ENCODE measurements at regions not wholly inside any gene's neighbourhood (a gene's known extent, or its start where the extent isn't known, plus 50 kb on each side); places are given as distances from the start of the nearest gene placed in this dataset.
"Not testable (repeated sequence)": the region's sequence is repeated elsewhere in the genome, so short reads cannot be mapped to it uniquely, and the experiment has no call there.

- not testable (repeated sequence) for H3K4me3 ChIP-seq (ENCODE audit: low read length); H3K36me3 ChIP-seq (ENCODE audit: control insufficient read depth, insufficient read depth, low read length); H3K4me1 ChIP-seq (ENCODE audit: control insufficient read depth, insufficient read depth, low read length); H3K27me3 ChIP-seq (ENCODE audit: control insufficient read depth, insufficient read depth, low read length); H3K9ac ChIP-seq (ENCODE audit: low read length); H3K27ac ChIP-seq (ENCODE audit: low read depth, low read length)
Measured at GRCh38 chr9:115844433-115844832, 309.2 kb upstream of the PAPPA start.

DNA sequence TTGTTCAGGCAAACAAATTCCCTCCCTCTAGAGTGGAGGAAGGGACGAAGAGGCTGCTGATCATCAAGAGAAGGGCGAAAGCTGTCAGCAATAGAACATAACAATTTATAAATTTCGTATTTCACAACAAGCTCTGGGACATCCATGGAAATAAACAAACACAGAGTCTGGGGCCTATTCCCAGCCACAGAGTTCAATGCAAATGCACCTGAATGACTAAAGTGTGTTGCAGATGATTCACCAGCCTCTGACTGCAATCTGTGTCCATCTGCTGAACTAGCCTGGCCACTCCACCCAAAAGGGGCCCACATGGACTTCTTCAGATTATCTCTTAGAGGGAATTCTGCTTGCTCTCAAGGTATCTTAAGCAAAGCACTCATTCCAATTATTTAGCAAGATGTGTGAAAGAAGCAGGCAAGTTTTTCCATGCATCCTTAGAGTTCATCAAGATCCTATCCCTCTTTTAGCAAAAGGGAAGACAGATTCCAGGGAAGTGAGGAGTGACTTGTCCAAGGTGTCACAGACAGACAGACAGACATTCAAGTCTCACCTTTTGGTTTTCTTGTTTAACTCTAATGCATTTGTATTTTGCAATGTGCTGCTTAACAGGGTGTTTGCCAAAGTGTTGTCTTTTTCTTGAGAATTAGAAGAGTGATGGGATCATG is 307.8 kb upstream of the PAPPA start:
- H3K9ac ChIP-seq (ENCODE audit: low read length) = no peak overlapping the region
- H3K27ac ChIP-seq (ENCODE audit: low read depth, low read length) = no peak overlapping the region
- no peaks in the 10 kb centered on the region for H3K36me3 ChIP-seq (ENCODE audit: control insufficient read depth, insufficient read depth, low read length)
- no peaks in the 10 kb centered on the region for H3K27me3 ChIP-seq (ENCODE audit: control insufficient read depth, insufficient read depth, low read length)
- no peak overlapping the region for H3K4me3 ChIP-seq (ENCODE audit: low read length)
- no peaks in the 10 kb centered on the region for H3K4me1 ChIP-seq (ENCODE audit: control insufficient read depth, insufficient read depth, low read length)

DNA sequence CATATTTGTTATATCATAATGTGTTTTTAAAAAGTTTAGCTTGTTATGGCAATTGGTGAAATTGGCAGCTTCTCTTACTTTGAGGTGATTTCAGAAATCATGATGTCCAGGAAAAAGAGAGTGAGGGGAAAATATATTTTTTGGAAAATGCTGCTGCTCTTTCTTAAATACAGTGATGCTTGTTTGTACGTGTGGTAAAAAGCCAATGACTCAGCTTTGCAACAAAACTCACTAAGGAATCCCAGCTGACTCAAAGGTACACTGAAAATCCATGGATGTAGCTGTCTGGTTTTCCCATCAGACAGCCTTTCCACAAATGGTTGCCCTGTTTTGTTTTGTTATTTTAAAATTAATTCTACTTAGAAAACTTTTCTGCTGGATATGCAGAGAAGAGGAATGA is 306.4 kb upstream of the PAPPA start:
- Histone ChIP-seq H3K4me3 (ENCODE audit: low read length) (no peak overlapping the region), H3K9ac (ENCODE audit: low read length) (no peak overlapping the region), H3K36me3 (ENCODE audit: control insufficient read depth, insufficient read depth, low read length) (no peaks in the 10 kb centered on the region), H3K27ac (ENCODE audit: low read depth, low read length) (no peak overlapping the region), H3K4me1 (ENCODE audit: control insufficient read depth, insufficient read depth, low read length) (no peaks in the 10 kb centered on the region), H3K27me3 (ENCODE audit: control insufficient read depth, insufficient read depth, low read length) (no peaks in the 10 kb centered on the region)

DNA sequence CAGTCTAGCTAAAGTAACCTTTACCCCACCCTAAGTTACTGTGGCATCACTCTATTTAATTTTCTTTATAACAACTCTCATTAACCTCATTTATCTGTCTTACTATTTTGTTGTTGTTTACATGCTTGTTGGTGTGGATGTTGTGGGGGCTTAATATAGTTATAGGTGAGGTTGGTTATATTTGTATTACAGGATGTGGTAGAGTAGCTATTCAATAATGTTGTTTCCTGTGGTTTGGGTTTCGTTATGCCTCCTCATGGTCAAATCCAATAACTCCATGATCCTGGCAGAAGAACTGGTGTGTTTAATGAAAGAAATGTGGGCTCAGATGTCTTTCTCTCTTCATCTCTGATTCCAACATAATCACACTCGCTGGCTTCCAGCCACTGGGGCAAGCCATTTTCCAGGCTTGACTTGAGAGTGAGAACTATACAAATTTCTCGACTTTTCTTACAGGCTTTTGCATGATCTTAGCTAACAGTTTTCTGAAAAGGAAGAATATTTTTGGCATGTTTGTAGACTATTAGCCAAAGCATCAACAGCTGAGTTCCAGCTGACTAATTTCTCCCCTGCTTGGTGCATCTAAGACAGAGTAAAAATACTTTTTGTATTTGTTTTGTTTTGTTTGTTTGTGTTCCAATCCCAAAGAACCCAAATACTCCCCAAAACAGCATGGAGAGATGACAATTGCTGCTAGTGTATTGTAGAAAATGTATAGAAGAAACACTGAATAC is 303.7 kb upstream of the PAPPA start:
- Histone ChIP-seq H3K27me3 (ENCODE audit: control insufficient read depth, insufficient read depth, low read length) (no peaks in the 10 kb centered on the region), H3K9ac (ENCODE audit: low read length) (no peak overlapping the region), H3K4me3 (ENCODE audit: low read length) (no peak overlapping the region), H3K27ac (ENCODE audit: low read depth, low read length) (no peak overlapping the region), H3K4me1 (ENCODE audit: control insufficient read depth, insufficient read depth, low read length) (no peaks in the 10 kb centered on the region), H3K36me3 (ENCODE audit: control insufficient read depth, insufficient read depth, low read length) (no peaks in the 10 kb centered on the region)

GRCh38 chr9:115850548-115851304 is 302.9 kb upstream of the PAPPA start:
- Histone ChIP-seq H3K27ac (ENCODE audit: low read depth, low read length) (no peak overlapping the region), H3K4me1 (ENCODE audit: control insufficient read depth, insufficient read depth, low read length) (no peaks in the 10 kb centered on the region), H3K9ac (ENCODE audit: low read length) (no peak overlapping the region), H3K4me3 (ENCODE audit: low read length) (no peak overlapping the region), H3K27me3 (ENCODE audit: control insufficient read depth, insufficient read depth, low read length) (no peaks in the 10 kb centered on the region), H3K36me3 (ENCODE audit: control insufficient read depth, insufficient read depth, low read length) (no peaks in the 10 kb centered on the region)

DNA sequence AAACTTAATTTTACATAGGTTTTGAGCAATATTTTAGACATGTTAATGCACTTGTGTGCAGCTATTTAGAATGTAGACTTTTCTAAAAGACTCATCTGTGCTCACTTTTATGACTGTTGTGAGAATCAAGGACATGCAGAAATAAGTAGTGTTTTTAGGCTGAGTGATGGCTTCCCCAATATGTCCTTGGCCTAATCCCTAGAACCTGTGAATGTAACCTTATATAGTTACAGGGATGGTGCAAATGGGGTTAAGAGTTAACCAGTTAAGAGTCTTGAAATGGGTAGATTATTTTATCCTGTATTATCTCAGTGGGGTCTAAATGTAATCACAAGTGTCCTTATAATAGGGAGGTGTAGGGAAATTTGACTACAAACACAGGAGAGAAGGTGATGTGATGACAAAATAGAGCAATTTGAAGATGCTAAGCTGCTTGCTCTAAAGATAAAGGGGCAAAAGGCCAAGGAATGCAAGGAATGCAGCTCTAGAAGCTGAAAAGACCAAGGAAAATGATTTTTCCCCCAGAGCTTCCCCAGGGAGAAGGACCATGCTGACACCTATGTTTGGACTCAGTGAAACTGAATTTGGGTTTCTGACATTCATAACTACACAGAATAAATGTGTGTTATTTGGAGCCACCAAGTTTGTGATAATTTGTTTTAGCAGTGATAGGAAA is 298.0 kb upstream of the PAPPA start:
- Histone ChIP-seq H3K4me1 (ENCODE audit: control insufficient read depth, insufficient read depth, low read length) (no peaks in the 10 kb centered on the region), H3K9ac (ENCODE audit: low read length) (no peak overlapping the region), H3K36me3 (ENCODE audit: control insufficient read depth, insufficient read depth, low read length) (no peaks in the 10 kb centered on the region), H3K27me3 (ENCODE audit: control insufficient read depth, insufficient read depth, low read length) (no peaks in the 10 kb centered on the region), H3K27ac (ENCODE audit: low read depth, low read length) (no peak overlapping the region), H3K4me3 (ENCODE audit: low read length) (no peak overlapping the region)

- H3K36me3 ChIP-seq (ENCODE audit: control insufficient read depth, insufficient read depth, low read length); H3K27me3 ChIP-seq (ENCODE audit: control insufficient read depth, insufficient read depth, low read length); H3K9ac ChIP-seq (ENCODE audit: low read length); H3K27ac ChIP-seq (ENCODE audit: low read depth, low read length); H3K4me1 ChIP-seq (ENCODE audit: control insufficient read depth, insufficient read depth, low read length); H3K4me3 ChIP-seq (ENCODE audit: low read length): not testable (repeated sequence)
Measured at GRCh38 chr9:115858421-115858820, 295.2 kb upstream of the PAPPA start.

- no peak overlapping the region for H3K4me3 ChIP-seq (ENCODE audit: low read length)
- no peaks in the 10 kb centered on the region for H3K4me1 ChIP-seq (ENCODE audit: control insufficient read depth, insufficient read depth, low read length)
- no peak overlapping the region for H3K27ac ChIP-seq (ENCODE audit: low read depth, low read length)
- H3K36me3 ChIP-seq (ENCODE audit: control insufficient read depth, insufficient read depth, low read length) = no peaks in the 10 kb centered on the region
- no peaks in the 10 kb centered on the region for H3K27me3 ChIP-seq (ENCODE audit: control insufficient read depth, insufficient read depth, low read length)
- H3K9ac ChIP-seq (ENCODE audit: low read length) = no peak overlapping the region
Measured at GRCh38 chr9:115862021-115862420, 291.6 kb upstream of the PAPPA start.

DNA sequence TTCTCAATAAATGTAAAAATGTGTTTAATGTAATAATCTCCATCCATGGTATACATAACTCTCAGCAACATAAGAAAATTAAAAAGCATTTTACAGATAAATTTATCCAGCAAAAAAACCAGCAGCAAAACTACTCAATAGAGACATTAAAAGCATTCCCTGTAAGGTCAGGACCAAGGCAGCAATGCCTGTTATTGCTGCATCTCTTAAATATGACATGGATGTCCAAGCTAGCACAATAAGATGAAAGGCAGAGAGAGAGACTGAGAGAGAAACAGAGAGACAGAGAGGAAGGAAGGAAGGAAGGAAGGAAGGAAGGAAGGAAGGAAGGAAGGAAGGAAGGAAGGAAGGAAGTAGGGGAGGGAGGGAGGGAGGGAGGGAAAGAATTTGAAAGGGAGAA is 289.0 kb upstream of the PAPPA start:
- Histone ChIP-seq H3K4me3 (ENCODE audit: low read length) (no peak overlapping the region), H3K9ac (ENCODE audit: low read length) (no peak overlapping the region), H3K27me3 (ENCODE audit: control insufficient read depth, insufficient read depth, low read length) (no peaks in the 10 kb centered on the region), H3K4me1 (ENCODE audit: control insufficient read depth, insufficient read depth, low read length) (no peaks in the 10 kb centered on the region), H3K27ac (ENCODE audit: low read depth, low read length) (no peak overlapping the region), H3K36me3 (ENCODE audit: control insufficient read depth, insufficient read depth, low read length) (no peaks in the 10 kb centered on the region)

GRCh38 chr9:115867326-115867725 is 286.3 kb upstream of the PAPPA start:
- no peak overlapping the region for H3K4me3 ChIP-seq (ENCODE audit: low read length)
- no peaks in the 10 kb centered on the region for H3K27me3 ChIP-seq (ENCODE audit: control insufficient read depth, insufficient read depth, low read length)
- H3K9ac ChIP-seq (ENCODE audit: low read length) = no peak overlapping the region

DNA sequence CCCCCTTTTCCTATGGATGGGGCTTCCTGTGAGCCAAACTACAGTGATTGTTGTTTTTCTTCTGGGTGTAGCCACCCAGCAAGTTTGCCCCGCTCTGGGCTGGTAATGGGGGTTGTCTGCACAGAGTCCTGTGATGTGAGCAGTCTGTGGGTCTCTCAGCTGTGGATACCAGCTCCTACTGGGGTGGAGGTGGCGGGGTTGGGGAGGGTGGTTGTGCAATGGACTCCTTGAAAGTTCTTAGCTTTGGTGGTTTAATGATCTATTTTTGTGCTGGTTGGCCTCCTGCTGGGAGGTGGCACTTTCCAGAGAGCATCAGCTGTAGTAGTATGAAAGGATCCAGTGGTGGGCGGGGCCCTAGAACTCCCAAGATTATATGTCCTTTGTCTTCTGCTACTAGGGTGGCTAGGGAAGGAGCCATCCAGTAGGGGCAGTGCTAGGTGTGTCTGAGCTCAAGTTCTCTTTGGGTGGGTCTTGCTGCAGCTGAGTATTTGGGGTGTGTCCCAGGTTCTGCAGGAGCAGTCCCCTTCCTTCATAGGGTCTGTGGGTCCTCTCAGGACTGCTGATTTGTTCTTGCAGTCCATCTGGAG is 275.6 kb upstream of the PAPPA start:
- no peaks in the 10 kb centered on the region for H3K4me1 ChIP-seq (ENCODE audit: control insufficient read depth, insufficient read depth, low read length)
- H3K4me3 ChIP-seq (ENCODE audit: low read length) = no peak overlapping the region
- H3K27ac ChIP-seq (ENCODE audit: low read depth, low read length) = no peak overlapping the region
- H3K36me3 ChIP-seq (ENCODE audit: control insufficient read depth, insufficient read depth, low read length) = no peaks in the 10 kb centered on the region
- no peaks in the 10 kb centered on the region for H3K27me3 ChIP-seq (ENCODE audit: control insufficient read depth, insufficient read depth, low read length)
- no peak overlapping the region for H3K9ac ChIP-seq (ENCODE audit: low read length)

More at GRCh38 chr9:115867326-115867725, 286.3 kb upstream of the PAPPA start:
- H3K36me3 ChIP-seq (ENCODE audit: control insufficient read depth, insufficient read depth, low read length) = no peaks in the 10 kb centered on the region
- H3K27ac ChIP-seq (ENCODE audit: low read depth, low read length) = no peak overlapping the region
- no peaks in the 10 kb centered on the region for H3K4me1 ChIP-seq (ENCODE audit: control insufficient read depth, insufficient read depth, low read length)

DNA sequence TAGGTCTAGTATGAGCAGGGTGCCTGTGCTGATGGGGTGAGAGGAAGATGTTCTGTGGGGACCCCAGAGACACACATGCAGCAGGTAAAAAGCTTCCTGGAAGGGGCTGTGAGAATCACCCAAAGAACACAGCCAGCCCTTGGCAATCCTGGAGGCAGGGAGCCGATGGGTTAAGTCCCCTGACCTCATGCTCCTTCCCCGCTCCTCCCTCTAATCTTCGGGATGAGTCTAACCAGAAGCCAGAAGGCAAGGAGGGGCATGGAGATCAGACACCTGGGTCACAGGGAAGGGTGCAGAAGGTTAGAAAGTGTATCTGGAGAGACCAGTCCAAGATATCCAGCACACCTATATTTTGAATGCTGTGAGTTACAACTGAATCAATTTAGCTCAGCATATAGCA is 274.1 kb upstream of the PAPPA start:
- no peaks in the 10 kb centered on the region for H3K36me3 ChIP-seq (ENCODE audit: control insufficient read depth, insufficient read depth, low read length)
- H3K4me1 ChIP-seq (ENCODE audit: control insufficient read depth, insufficient read depth, low read length) = no peaks in the 10 kb centered on the region
- no peak overlapping the region for H3K27ac ChIP-seq (ENCODE audit: low read depth, low read length)
- no peak overlapping the region for H3K4me3 ChIP-seq (ENCODE audit: low read length)
- H3K27me3 ChIP-seq (ENCODE audit: control insufficient read depth, insufficient read depth, low read length) = no peaks in the 10 kb centered on the region
- H3K9ac ChIP-seq (ENCODE audit: low read length) = no peak overlapping the region
